ENCODE measurements at regions not wholly inside any gene's neighbourhood (a gene's known extent, or its start where the extent isn't known, plus 50 kb on each side); places are given as distances from the start of the nearest gene placed in this dataset.

GRCh38 chr3:188084752-188085583 lies 69.0 kb upstream of the LPP start:
- DNase-seq: no peak

GRCh38 chr3:188085584-188086560 lies 68.1 kb upstream of the LPP start:
- DNase-seq: no peak

- no peak for DNase-seq
These were observed 64.8 kb upstream of the LPP start for GRCh38 chr3:188088948-188089685.

- no peak for DNase-seq
These were observed 63.2 kb upstream of the LPP start for GRCh38 chr3:188090620-188091309.

- DNase-seq: no peak
These were observed 62.2 kb upstream of the LPP start for GRCh38 chr3:188091746-188092145.

GRCh38 chr3:188092648-188093047 lies 61.3 kb upstream of the LPP start:
- no peak for DNase-seq

GRCh38 chr3:188095431-188095830 lies 58.5 kb upstream of the LPP start:
- no peak for DNase-seq

- no peak for DNase-seq
These were observed 56.2 kb upstream of the LPP start for GRCh38 chr3:188097791-188098190.

- no peak for DNase-seq
These were observed 54.0 kb upstream of the LPP start for GRCh38 chr3:188099907-188100306.

GRCh38 chr3:188102861-188103547 lies 51.0 kb upstream of the LPP start:
- DNase-seq: no peak

GRCh38 chr3:188104050-188104449 lies 49.9 kb upstream of the LPP start:
- no peak for DNase-seq
